ENCODE measurements at regions not wholly inside any gene's neighbourhood (a gene's known extent, or its start where the extent isn't known, plus 50 kb on each side); places are given as distances from the start of the nearest gene placed in this dataset.

GRCh38 chr7:84821671-84822534, 365.0 kb downstream of the SEMA3D start:
- Histone ChIP-seq H3K36me3 (ENCODE audit: control insufficient read depth, insufficient read depth, low read length) (no peaks in the 10 kb centered on the region), H3K9ac (ENCODE audit: low read depth, low read length) (no peak overlapping the region), H3K27me3 (ENCODE audit: control insufficient read depth, insufficient read depth, low read length) (no peaks in the 10 kb centered on the region), H3K4me1 (ENCODE audit: control insufficient read depth, insufficient read depth, low read length) (no peaks in the 10 kb centered on the region), H3K9me3 (ENCODE audit: control insufficient read depth, insufficient read depth, low read length) (no peaks in the 10 kb centered on the region), H3K4me3 (ENCODE audit: low read depth, low read length) (no peak overlapping the region), H3K27ac (ENCODE audit: low read depth, low read length) (no peak overlapping the region)

- H3K4me1 ChIP-seq (ENCODE audit: control insufficient read depth, insufficient read depth, low read length), result no peaks in the 10 kb centered on the region
- H3K9me3 ChIP-seq (ENCODE audit: control insufficient read depth, insufficient read depth, low read length), result no peaks in the 10 kb centered on the region
- H3K9ac ChIP-seq (ENCODE audit: low read depth, low read length), result no peak overlapping the region
- H3K27ac ChIP-seq (ENCODE audit: low read depth, low read length), result no peak overlapping the region
- no peak overlapping the region for H3K4me3 ChIP-seq (ENCODE audit: low read depth, low read length)
- H3K36me3 ChIP-seq (ENCODE audit: control insufficient read depth, insufficient read depth, low read length), result no peaks in the 10 kb centered on the region
- no peaks in the 10 kb centered on the region for H3K27me3 ChIP-seq (ENCODE audit: control insufficient read depth, insufficient read depth, low read length)
Observed at GRCh38 chr7:84820481-84820880, 366.4 kb downstream of the SEMA3D start.

GRCh38 chr7:84817016-84817415, 369.8 kb downstream of the SEMA3D start:
- Histone ChIP-seq H3K4me3 (ENCODE audit: low read depth, low read length) (no peak overlapping the region), H3K36me3 (ENCODE audit: control insufficient read depth, insufficient read depth, low read length) (no peaks in the 10 kb centered on the region), H3K9ac (ENCODE audit: low read depth, low read length) (no peak overlapping the region), H3K27me3 (ENCODE audit: control insufficient read depth, insufficient read depth, low read length) (no peaks in the 10 kb centered on the region), H3K4me1 (ENCODE audit: control insufficient read depth, insufficient read depth, low read length) (no peaks in the 10 kb centered on the region), H3K9me3 (ENCODE audit: control insufficient read depth, insufficient read depth, low read length) (no peaks in the 10 kb centered on the region), H3K27ac (ENCODE audit: low read depth, low read length) (no peak overlapping the region)

- Histone ChIP-seq H3K27me3 (ENCODE audit: control insufficient read depth, insufficient read depth, low read length) (no peaks in the 10 kb centered on the region), H3K9me3 (ENCODE audit: control insufficient read depth, insufficient read depth, low read length) (no peaks in the 10 kb centered on the region), H3K9ac (ENCODE audit: low read depth, low read length) (no peak overlapping the region), H3K4me1 (ENCODE audit: control insufficient read depth, insufficient read depth, low read length) (no peaks in the 10 kb centered on the region), H3K27ac (ENCODE audit: low read depth, low read length) (no peak overlapping the region), H3K36me3 (ENCODE audit: control insufficient read depth, insufficient read depth, low read length) (no peaks in the 10 kb centered on the region), H3K4me3 (ENCODE audit: low read depth, low read length) (no peak overlapping the region)
Observed at GRCh38 chr7:84813376-84813775, 373.5 kb downstream of the SEMA3D start.

GRCh38 chr7:84812021-84812420, 374.8 kb downstream of the SEMA3D start:
- Histone ChIP-seq H3K4me1 (ENCODE audit: control insufficient read depth, insufficient read depth, low read length) (no peaks in the 10 kb centered on the region), H3K9me3 (ENCODE audit: control insufficient read depth, insufficient read depth, low read length) (no peaks in the 10 kb centered on the region), H3K9ac (ENCODE audit: low read depth, low read length) (no peak overlapping the region), H3K27me3 (ENCODE audit: control insufficient read depth, insufficient read depth, low read length) (no peaks in the 10 kb centered on the region), H3K27ac (ENCODE audit: low read depth, low read length) (no peak overlapping the region), H3K4me3 (ENCODE audit: low read depth, low read length) (no peak overlapping the region), H3K36me3 (ENCODE audit: control insufficient read depth, insufficient read depth, low read length) (no peaks in the 10 kb centered on the region)

GRCh38 chr7:84811362-84811761, 375.5 kb downstream of the SEMA3D start:
- no peak overlapping the region for H3K27ac ChIP-seq (ENCODE audit: low read depth, low read length)
- H3K27me3 ChIP-seq (ENCODE audit: control insufficient read depth, insufficient read depth, low read length), result no peaks in the 10 kb centered on the region
- no peaks in the 10 kb centered on the region for H3K4me1 ChIP-seq (ENCODE audit: control insufficient read depth, insufficient read depth, low read length)
- no peaks in the 10 kb centered on the region for H3K9me3 ChIP-seq (ENCODE audit: control insufficient read depth, insufficient read depth, low read length)
- no peak overlapping the region for H3K4me3 ChIP-seq (ENCODE audit: low read depth, low read length)
- no peaks in the 10 kb centered on the region for H3K36me3 ChIP-seq (ENCODE audit: control insufficient read depth, insufficient read depth, low read length)
- H3K9ac ChIP-seq (ENCODE audit: low read depth, low read length), result no peak overlapping the region

GRCh38 chr7:84809877-84810276, 377.0 kb downstream of the SEMA3D start:
- Histone ChIP-seq H3K9ac (ENCODE audit: low read depth, low read length) (no peak overlapping the region), H3K9me3 (ENCODE audit: control insufficient read depth, insufficient read depth, low read length) (no peaks in the 10 kb centered on the region), H3K4me1 (ENCODE audit: control insufficient read depth, insufficient read depth, low read length) (no peaks in the 10 kb centered on the region), H3K27ac (ENCODE audit: low read depth, low read length) (no peak overlapping the region), H3K36me3 (ENCODE audit: control insufficient read depth, insufficient read depth, low read length) (no peaks in the 10 kb centered on the region), H3K27me3 (ENCODE audit: control insufficient read depth, insufficient read depth, low read length) (no peaks in the 10 kb centered on the region), H3K4me3 (ENCODE audit: low read depth, low read length) (no peak overlapping the region)

GRCh38 chr7:84803979-84804378, 382.9 kb downstream of the SEMA3D start:
- Histone ChIP-seq H3K27ac (ENCODE audit: low read depth, low read length) (no peak overlapping the region), H3K9ac (ENCODE audit: low read depth, low read length) (no peak overlapping the region), H3K27me3 (ENCODE audit: control insufficient read depth, insufficient read depth, low read length) (no peaks in the 10 kb centered on the region), H3K4me3 (ENCODE audit: low read depth, low read length) (no peak overlapping the region), H3K4me1 (ENCODE audit: control insufficient read depth, insufficient read depth, low read length) (no peaks in the 10 kb centered on the region), H3K36me3 (ENCODE audit: control insufficient read depth, insufficient read depth, low read length) (no peaks in the 10 kb centered on the region), H3K9me3 (ENCODE audit: control insufficient read depth, insufficient read depth, low read length) (no peaks in the 10 kb centered on the region)

GRCh38 chr7:84801396-84801795, 385.5 kb downstream of the SEMA3D start:
- H3K27ac ChIP-seq (ENCODE audit: low read depth, low read length), result no peak overlapping the region
- no peak overlapping the region for H3K4me3 ChIP-seq (ENCODE audit: low read depth, low read length)
- no peaks in the 10 kb centered on the region for H3K4me1 ChIP-seq (ENCODE audit: control insufficient read depth, insufficient read depth, low read length)
- H3K9ac ChIP-seq (ENCODE audit: low read depth, low read length), result no peak overlapping the region
- no peaks in the 10 kb centered on the region for H3K27me3 ChIP-seq (ENCODE audit: control insufficient read depth, insufficient read depth, low read length)
- peaks cover 2% of the 10 kb centered on the region; the same call in 1 of the 2 replicates for H3K9me3 ChIP-seq (ENCODE audit: control insufficient read depth, insufficient read depth, low read length)
- no peaks in the 10 kb centered on the region for H3K36me3 ChIP-seq (ENCODE audit: control insufficient read depth, insufficient read depth, low read length)

- no peaks in the 10 kb centered on the region for H3K4me1 ChIP-seq (ENCODE audit: control insufficient read depth, insufficient read depth, low read length)
- H3K36me3 ChIP-seq (ENCODE audit: control insufficient read depth, insufficient read depth, low read length), result no peaks in the 10 kb centered on the region
- H3K9ac ChIP-seq (ENCODE audit: low read depth, low read length), result no peak overlapping the region
- no peaks in the 10 kb centered on the region for H3K27me3 ChIP-seq (ENCODE audit: control insufficient read depth, insufficient read depth, low read length)
- H3K27ac ChIP-seq (ENCODE audit: low read depth, low read length), result no peak overlapping the region
- H3K4me3 ChIP-seq (ENCODE audit: low read depth, low read length), result no peak overlapping the region
- H3K9me3 ChIP-seq (ENCODE audit: control insufficient read depth, insufficient read depth, low read length), result peaks cover 5% of the 10 kb centered on the region; the same call in 1 of the 2 replicates
Observed at GRCh38 chr7:84800846-84801245, 386.0 kb downstream of the SEMA3D start.

GRCh38 chr7:84799106-84799505, 387.8 kb downstream of the SEMA3D start:
- Histone ChIP-seq H3K36me3 (ENCODE audit: control insufficient read depth, insufficient read depth, low read length) (no peaks in the 10 kb centered on the region), H3K9me3 (ENCODE audit: control insufficient read depth, insufficient read depth, low read length) (peaks cover 5% of the 10 kb centered on the region; the same call in 1 of the 2 replicates), H3K27me3 (ENCODE audit: control insufficient read depth, insufficient read depth, low read length) (no peaks in the 10 kb centered on the region), H3K9ac (ENCODE audit: low read depth, low read length) (no peak overlapping the region), H3K4me3 (ENCODE audit: low read depth, low read length) (no peak overlapping the region), H3K27ac (ENCODE audit: low read depth, low read length) (no peak overlapping the region), H3K4me1 (ENCODE audit: control insufficient read depth, insufficient read depth, low read length) (no peaks in the 10 kb centered on the region)
